Fibroblast of lung (primary cell): ENCODE measurements at regions not wholly inside any gene's neighbourhood (a gene's known extent, or its start where the extent isn't known, plus 50 kb on each side); places are given as distances from the start of the nearest gene placed in this dataset.

ENCODE experiments used
- DNase-seq, 2 donors: peaks; one replicate each; pipeline versions ENCODE4 v3.0.0 to v3.0.0-alpha.2; 2010; ENCODE audit warnings: low read depth in 2 of 2
- H2AFZ ChIP-seq: 2 replicates; pipeline ENCODE4 v1.5.1; 2012; ENCODE audit warnings: low read length, control low read depth, inconsistent platforms
- H3K27ac ChIP-seq: 2 replicates; pipeline ENCODE4 v1.5.1; 2011; ENCODE audit warnings: low read length, control low read depth; ENCODE audit not compliant: insufficient read depth
- H3K27me3 ChIP-seq: 2 replicates; pipeline ENCODE4 v1.5.1; 2011; ENCODE audit warnings: mild to moderate bottlenecking, low read length; ENCODE audit not compliant: control insufficient read depth, insufficient read depth
- H3K36me3 ChIP-seq: 2 replicates; pipeline ENCODE4 v1.5.1; 2011; ENCODE audit warnings: low read length; ENCODE audit not compliant: control insufficient read depth, insufficient read depth
- H3K4me1 ChIP-seq: 2 replicates; pipeline ENCODE4 v1.5.1; 2011; ENCODE audit warnings: low read length; ENCODE audit not compliant: control insufficient read depth, insufficient read depth; ENCODE audit errors: extremely low read depth
- H3K4me2 ChIP-seq: 2 replicates; pipeline ENCODE4 v1.5.1; 2011; ENCODE audit warnings: low read length, control low read depth; ENCODE audit not compliant: insufficient read depth; ENCODE audit errors: extremely low read depth
- H3K4me3 ChIP-seq, 4 experiments: fragments of 200-600 bp in 1 of 4; sonication (generic) in 1 of 4; replicated peaks in 1 of 4; 2 replicates each; pipeline ENCODE4 v1.5.1; 2011 to 2016; ENCODE audit warnings: low read length in 4 of 4, low read depth in 3 of 4, mild to moderate bottlenecking in 3 of 4, control low read depth in 2 of 4, inconsistent platforms in 1 of 4, mixed read lengths in 1 of 4; ENCODE audit not compliant: insufficient read depth in 1 of 4; ENCODE audit errors: control extremely low read depth in 1 of 4
- H3K79me2 ChIP-seq: 2 replicates; pipeline ENCODE4 v1.5.1; 2012; ENCODE audit warnings: mild to moderate bottlenecking, low read length, inconsistent platforms; ENCODE audit not compliant: control insufficient read depth, insufficient read depth
- H3K9ac ChIP-seq: 2 replicates; pipeline ENCODE4 v1.5.1; 2011; ENCODE audit warnings: mild to moderate bottlenecking, low read length, control low read depth; ENCODE audit not compliant: insufficient read depth
- H3K9me3 ChIP-seq: 2 replicates; pipeline ENCODE4 v1.5.1; 2012; ENCODE audit warnings: low read depth, low read length; ENCODE audit not compliant: control insufficient read depth, insufficient read depth
- H4K20me1 ChIP-seq: 2 replicates; pipeline ENCODE4 v1.5.1; 2011; ENCODE audit warnings: low read length; ENCODE audit not compliant: control insufficient read depth, insufficient read depth; ENCODE audit errors: extremely low read depth
- CTCF ChIP-seq, 2 donors: IDR thresholded peaks in 1 of 2; conservative IDR thresholded peaks in 1 of 2; 1 replicate in 1 of 2; 2 replicates in 1 of 2; pipeline ENCODE4 v1.5.1; 2011 to 2012; ENCODE audit warnings: low read length in 2 of 2, control low read depth in 1 of 2, inconsistent platforms in 1 of 2, low read depth in 1 of 2, mild to moderate bottlenecking in 1 of 2
- EZH2 ChIP-seq: IDR thresholded peaks from 2 replicates; pipeline ENCODE4 v1.5.1; 2012; ENCODE audit warnings: low read length, control low read depth, mild to moderate bottlenecking; ENCODE audit errors: missing control alignments

- Histone ChIP-seq H3K27me3 (no peaks in the 10 kb centered on the region), H3K4me3 (no peak overlapping the region), H3K9me3 (no peaks in the 10 kb centered on the region), H4K20me1 (no peaks in the 10 kb centered on the region), H2AFZ (no peak overlapping the region), H3K36me3 (no peaks in the 10 kb centered on the region), H3K4me1 (no peaks in the 10 kb centered on the region), H3K27ac (no peak overlapping the region), H3K4me2 (no peak overlapping the region), H3K79me2 (no peaks in the 10 kb centered on the region), H3K9ac (no peak overlapping the region)
- DNase-seq: no peak
- TF ChIP-seq EZH2: no peak
- TF ChIP-seq CTCF (conservative IDR thresholded peaks at IDR 0.05 in 1 of 2, IDR thresholded peaks at IDR 0.05 in 1 of 2; ENCODE audit: low read depth in 1 of 2, low read length in 2 of 2): no peak
Observed at GRCh38 chr16:62681819-62682218, 645.6 kb upstream of the CDH8 start.

- Histone ChIP-seq H4K20me1 (no peaks in the 10 kb centered on the region), H3K4me1 (no peaks in the 10 kb centered on the region), H3K36me3 (no peaks in the 10 kb centered on the region), H3K4me2 (no peak overlapping the region), H2AFZ (no peak overlapping the region), H3K27me3 (no peaks in the 10 kb centered on the region), H3K9ac (no peak overlapping the region), H3K4me3 (no peak overlapping the region), H3K27ac (no peak overlapping the region), H3K9me3 (no peaks in the 10 kb centered on the region), H3K79me2 (no peaks in the 10 kb centered on the region)
- TF ChIP-seq EZH2 (no peak), CTCF (conservative IDR thresholded peaks at IDR 0.05 in 1 of 2, IDR thresholded peaks at IDR 0.05 in 1 of 2; ENCODE audit: low read depth in 1 of 2, low read length in 2 of 2) (no peak)
- no peak for DNase-seq
Observed at GRCh38 chr16:62678796-62679195, 642.6 kb upstream of the CDH8 start.

DNA sequence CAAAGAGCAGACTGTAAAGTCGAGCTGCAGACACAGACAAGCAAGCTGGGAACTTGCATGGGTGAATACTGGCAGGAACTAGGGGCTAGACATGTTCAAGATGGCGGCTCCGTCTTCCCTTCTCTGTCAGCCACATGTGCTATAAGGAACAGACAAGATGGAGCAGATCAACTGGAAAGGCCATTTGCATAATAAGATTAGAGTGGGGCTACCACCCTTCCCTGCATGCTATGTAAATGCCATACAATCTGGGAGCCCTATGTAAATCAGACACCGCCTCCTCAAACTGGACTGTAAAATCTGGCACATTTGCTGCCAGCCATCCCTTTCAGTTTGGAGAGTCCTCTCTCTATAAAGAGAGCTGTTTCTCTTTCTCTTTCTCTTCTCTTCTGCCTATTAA lies 640.1 kb upstream of the CDH8 start:
- no peaks in the 10 kb centered on the region for H3K9me3 ChIP-seq

More for the DNA sequence above, 640.1 kb upstream of the CDH8 start:
- Histone ChIP-seq H4K20me1 (no peaks in the 10 kb centered on the region), H3K36me3 (no peaks in the 10 kb centered on the region), H3K79me2 (no peaks in the 10 kb centered on the region), H3K9ac (no peak overlapping the region), H3K4me3 (no peak overlapping the region), H3K27ac (no peak overlapping the region), H2AFZ (no peak overlapping the region), H3K27me3 (no peaks in the 10 kb centered on the region), H3K4me1 (no peaks in the 10 kb centered on the region), H3K4me2 (no peak overlapping the region)
- TF ChIP-seq EZH2: no peak
- no peak for TF ChIP-seq CTCF (conservative IDR thresholded peaks at IDR 0.05 in 1 of 2, IDR thresholded peaks at IDR 0.05 in 1 of 2; ENCODE audit: low read depth in 1 of 2, low read length in 2 of 2)
- no peak for DNase-seq
